Fibroblast of lung (primary cell): ENCODE measurements at regions not wholly inside any gene's neighbourhood (a gene's known extent, or its start where the extent isn't known, plus 50 kb on each side); places are given as distances from the start of the nearest gene placed in this dataset.

Experiments used
- DNase-seq, 2 donors: peaks; one replicate each; pipeline versions ENCODE4 v3.0.0 to v3.0.0-alpha.2; 2010; ENCODE audit warnings: low read depth in 2 of 2
- H2AFZ ChIP-seq: 2 replicates; pipeline ENCODE4 v1.5.1; 2012; ENCODE audit warnings: low read length, control low read depth, inconsistent platforms
- H3K27ac ChIP-seq: 2 replicates; pipeline ENCODE4 v1.5.1; 2011; ENCODE audit warnings: low read length, control low read depth; ENCODE audit not compliant: insufficient read depth
- H3K27me3 ChIP-seq: 2 replicates; pipeline ENCODE4 v1.5.1; 2011; ENCODE audit warnings: mild to moderate bottlenecking, low read length; ENCODE audit not compliant: control insufficient read depth, insufficient read depth
- H3K36me3 ChIP-seq: 2 replicates; pipeline ENCODE4 v1.5.1; 2011; ENCODE audit warnings: low read length; ENCODE audit not compliant: control insufficient read depth, insufficient read depth
- H3K4me1 ChIP-seq: 2 replicates; pipeline ENCODE4 v1.5.1; 2011; ENCODE audit warnings: low read length; ENCODE audit not compliant: control insufficient read depth, insufficient read depth; ENCODE audit errors: extremely low read depth
- H3K4me2 ChIP-seq: 2 replicates; pipeline ENCODE4 v1.5.1; 2011; ENCODE audit warnings: low read length, control low read depth; ENCODE audit not compliant: insufficient read depth; ENCODE audit errors: extremely low read depth
- H3K4me3 ChIP-seq, 4 experiments: fragments of 200-600 bp in 1 of 4; sonication (generic) in 1 of 4; replicated peaks in 1 of 4; 2 replicates each; pipeline ENCODE4 v1.5.1; 2011 to 2016; ENCODE audit warnings: low read length in 4 of 4, low read depth in 3 of 4, mild to moderate bottlenecking in 3 of 4, control low read depth in 2 of 4, inconsistent platforms in 1 of 4, mixed read lengths in 1 of 4; ENCODE audit not compliant: insufficient read depth in 1 of 4; ENCODE audit errors: control extremely low read depth in 1 of 4
- H3K79me2 ChIP-seq: 2 replicates; pipeline ENCODE4 v1.5.1; 2012; ENCODE audit warnings: mild to moderate bottlenecking, low read length, inconsistent platforms; ENCODE audit not compliant: control insufficient read depth, insufficient read depth
- H3K9ac ChIP-seq: 2 replicates; pipeline ENCODE4 v1.5.1; 2011; ENCODE audit warnings: mild to moderate bottlenecking, low read length, control low read depth; ENCODE audit not compliant: insufficient read depth
- H3K9me3 ChIP-seq: 2 replicates; pipeline ENCODE4 v1.5.1; 2012; ENCODE audit warnings: low read depth, low read length; ENCODE audit not compliant: control insufficient read depth, insufficient read depth
- H4K20me1 ChIP-seq: 2 replicates; pipeline ENCODE4 v1.5.1; 2011; ENCODE audit warnings: low read length; ENCODE audit not compliant: control insufficient read depth, insufficient read depth; ENCODE audit errors: extremely low read depth
- EZH2 ChIP-seq: IDR thresholded peaks from 2 replicates; pipeline ENCODE4 v1.5.1; 2012; ENCODE audit warnings: low read length, control low read depth, mild to moderate bottlenecking; ENCODE audit errors: missing control alignments
- TF ChIP-seq, protein P1 (sequence below), 2 donors: IDR thresholded peaks in 1 of 2; conservative IDR thresholded peaks in 1 of 2; 1 replicate in 1 of 2; 2 replicates in 1 of 2; pipeline ENCODE4 v1.5.1; 2011 to 2012; ENCODE audit warnings: low read length in 2 of 2, control low read depth in 1 of 2, inconsistent platforms in 1 of 2, low read depth in 1 of 2, mild to moderate bottlenecking in 1 of 2

DNA sequence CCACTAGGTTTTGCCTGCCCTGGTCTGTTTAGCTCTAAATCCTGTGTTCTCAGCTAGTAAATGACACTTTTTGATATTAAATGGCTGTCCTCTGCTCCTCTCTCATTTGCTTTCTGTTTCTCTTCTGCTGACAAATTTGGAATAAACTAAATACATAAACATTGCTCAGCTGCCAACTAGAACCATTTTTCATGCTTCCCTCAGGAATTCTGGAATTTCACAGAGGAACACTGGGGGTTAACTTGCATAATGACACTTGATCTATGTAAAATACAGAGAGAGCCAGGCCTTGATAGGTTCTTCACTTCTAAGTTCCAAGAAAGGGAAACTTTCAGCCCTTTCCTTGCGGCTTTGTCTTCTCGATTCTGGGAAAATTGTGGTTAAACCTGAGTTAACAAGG lies 450.6 kb upstream of the ST6GAL2 start:
- Histone ChIP-seq H3K9me3 (no peaks in the 10 kb centered on the region), H3K4me1 (no peaks in the 10 kb centered on the region), H4K20me1 (no peaks in the 10 kb centered on the region), H3K36me3 (no peaks in the 10 kb centered on the region), H2AFZ (no peak overlapping the region), H3K4me3 (no peak overlapping the region), H3K79me2 (no peaks in the 10 kb centered on the region), H3K9ac (no peak overlapping the region), H3K27me3 (no peaks in the 10 kb centered on the region), H3K4me2 (no peak overlapping the region), H3K27ac (no peak overlapping the region)
- DNase-seq, result peak; percentile 3 to 35
- TF ChIP-seq EZH2, result no peak
- TF ChIP-seq, protein P1, sequence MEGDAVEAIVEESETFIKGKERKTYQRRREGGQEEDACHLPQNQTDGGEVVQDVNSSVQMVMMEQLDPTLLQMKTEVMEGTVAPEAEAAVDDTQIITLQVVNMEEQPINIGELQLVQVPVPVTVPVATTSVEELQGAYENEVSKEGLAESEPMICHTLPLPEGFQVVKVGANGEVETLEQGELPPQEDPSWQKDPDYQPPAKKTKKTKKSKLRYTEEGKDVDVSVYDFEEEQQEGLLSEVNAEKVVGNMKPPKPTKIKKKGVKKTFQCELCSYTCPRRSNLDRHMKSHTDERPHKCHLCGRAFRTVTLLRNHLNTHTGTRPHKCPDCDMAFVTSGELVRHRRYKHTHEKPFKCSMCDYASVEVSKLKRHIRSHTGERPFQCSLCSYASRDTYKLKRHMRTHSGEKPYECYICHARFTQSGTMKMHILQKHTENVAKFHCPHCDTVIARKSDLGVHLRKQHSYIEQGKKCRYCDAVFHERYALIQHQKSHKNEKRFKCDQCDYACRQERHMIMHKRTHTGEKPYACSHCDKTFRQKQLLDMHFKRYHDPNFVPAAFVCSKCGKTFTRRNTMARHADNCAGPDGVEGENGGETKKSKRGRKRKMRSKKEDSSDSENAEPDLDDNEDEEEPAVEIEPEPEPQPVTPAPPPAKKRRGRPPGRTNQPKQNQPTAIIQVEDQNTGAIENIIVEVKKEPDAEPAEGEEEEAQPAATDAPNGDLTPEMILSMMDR (conservative IDR thresholded peaks at IDR 0.05 in 1 of 2, IDR thresholded peaks at IDR 0.05 in 1 of 2; ENCODE audit: low read depth in 1 of 2, low read length in 2 of 2), result no peak

DNA sequence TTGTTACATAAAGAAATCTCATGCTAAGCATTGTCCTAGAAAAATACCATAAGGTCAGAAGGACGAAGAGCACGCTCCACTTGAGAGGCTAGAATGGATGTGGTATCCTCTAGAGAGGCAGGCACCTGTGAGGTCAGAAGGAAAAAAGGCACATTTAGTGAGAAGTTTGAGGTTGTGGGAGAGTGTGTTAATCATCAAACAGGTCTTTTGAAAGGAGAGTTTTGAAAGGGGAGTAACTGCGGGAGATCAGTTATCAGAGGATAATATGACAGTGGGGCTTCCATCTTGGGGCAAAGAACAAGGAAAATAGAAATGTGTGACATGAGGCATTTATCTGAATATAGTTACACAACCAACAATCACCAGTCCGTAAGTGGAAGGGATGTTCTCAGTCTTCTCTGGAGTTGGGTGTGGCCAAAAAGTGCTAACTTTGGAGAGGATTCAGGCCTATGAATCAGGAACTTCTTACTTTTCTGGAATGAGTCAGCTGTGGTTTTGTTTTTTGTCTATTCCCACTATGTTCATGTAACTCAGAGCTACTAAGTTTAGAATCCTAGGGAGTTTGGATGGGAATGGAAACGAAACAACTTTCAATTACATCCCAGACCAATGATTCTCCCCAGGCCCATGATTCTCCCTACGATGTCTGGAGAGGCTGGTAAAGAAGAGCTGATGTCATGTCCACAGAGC lies 451.4 kb upstream of the ST6GAL2 start:
- H3K9me3 ChIP-seq, result no peaks in the 10 kb centered on the region
- peak; percentile 16 to 76 for DNase-seq

DNA sequence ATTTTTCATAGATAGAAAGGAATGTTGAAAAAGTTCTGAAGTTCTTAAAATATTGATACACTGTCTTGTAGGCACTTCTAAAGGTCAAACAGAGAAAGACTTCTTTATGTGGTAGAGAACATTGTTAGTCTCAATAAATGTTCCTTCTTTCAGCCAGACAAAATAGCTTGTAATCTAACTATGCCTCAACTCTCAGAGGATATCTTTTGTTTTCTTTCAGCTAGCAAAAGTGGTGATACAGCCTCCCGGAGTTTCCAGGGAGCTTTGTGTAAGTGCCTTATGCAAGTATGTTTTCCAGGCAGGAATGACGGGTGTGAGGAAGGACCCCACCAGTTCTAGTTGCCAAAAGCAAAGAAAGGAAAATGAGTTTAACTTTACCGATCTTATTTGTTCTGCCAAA lies 452.1 kb upstream of the ST6GAL2 start:
- Histone ChIP-seq H2AFZ (no peak overlapping the region), H3K79me2 (no peaks in the 10 kb centered on the region), H4K20me1 (no peaks in the 10 kb centered on the region), H3K4me1 (no peaks in the 10 kb centered on the region), H3K27me3 (no peaks in the 10 kb centered on the region), H3K9ac (no peak overlapping the region), H3K27ac (no peak overlapping the region), H3K4me3 (no peak overlapping the region), H3K36me3 (no peaks in the 10 kb centered on the region), H3K9me3 (no peaks in the 10 kb centered on the region), H3K4me2 (no peak overlapping the region)
- no peak for TF ChIP-seq EZH2
- TF ChIP-seq, protein P1 (conservative IDR thresholded peaks at IDR 0.05 in 1 of 2, IDR thresholded peaks at IDR 0.05 in 1 of 2; ENCODE audit: low read depth in 1 of 2, low read length in 2 of 2), result no peak
- DNase-seq, result peak in 1 of 2 donors; percentile 6

More for the DNA sequence above, 451.4 kb upstream of the ST6GAL2 start:
- H3K79me2 ChIP-seq, result no peaks in the 10 kb centered on the region
- no peaks in the 10 kb centered on the region for H3K36me3 ChIP-seq
- no peak overlapping the region for H3K27ac ChIP-seq
- no peaks in the 10 kb centered on the region for H4K20me1 ChIP-seq
- TF ChIP-seq, protein P1 (conservative IDR thresholded peaks at IDR 0.05 in 1 of 2, IDR thresholded peaks at IDR 0.05 in 1 of 2; ENCODE audit: low read depth in 1 of 2, low read length in 2 of 2), result no peak
- TF ChIP-seq EZH2, result no peak
- H3K9ac ChIP-seq, result no peak overlapping the region
- no peak overlapping the region for H2AFZ ChIP-seq
- H3K27me3 ChIP-seq, result no peaks in the 10 kb centered on the region
- no peak overlapping the region for H3K4me2 ChIP-seq
- no peak overlapping the region for H3K4me3 ChIP-seq
- H3K4me1 ChIP-seq, result no peaks in the 10 kb centered on the region
